GM10266 (cell line): ENCODE measurements at regions not wholly inside any gene's neighbourhood (a gene's known extent, or its start where the extent isn't known, plus 50 kb on each side); places are given as distances from the start of the nearest gene placed in this dataset.

Experiments
- DNase-seq: peaks from one replicate; pipeline ENCODE4 v3.0.0; 2012; ENCODE audit errors: extremely low spot score
- TF ChIP-seq, protein P1 (sequence below): IDR thresholded peaks from 2 replicates; pipeline ENCODE4 v1.5.1; 2012; ENCODE audit warnings: mild to moderate bottlenecking, low read depth; ENCODE audit not compliant: control insufficient read depth, insufficient read depth; ENCODE audit errors: missing control alignments

DNA sequence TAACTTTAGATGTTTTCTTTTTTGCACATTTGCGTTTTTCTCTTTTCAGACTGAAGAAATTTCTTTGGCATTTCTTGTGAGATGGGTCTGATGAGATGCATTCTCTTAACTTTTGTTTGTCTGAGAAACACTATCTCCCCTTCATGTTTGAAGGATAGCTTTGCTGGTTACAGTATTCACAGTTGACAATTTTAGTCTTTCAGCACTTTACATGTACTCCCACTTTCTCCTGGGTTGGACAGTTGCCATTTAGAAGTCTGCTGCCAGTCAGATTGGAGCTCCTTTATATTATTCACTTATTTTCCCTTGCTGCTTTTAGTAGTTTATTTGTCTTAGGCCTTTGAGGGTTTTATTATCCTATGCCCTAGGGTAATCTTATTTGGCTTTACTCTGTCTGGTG, 67.3 kb upstream of the VOPP1 start:
- DNase-seq: no peak
- TF ChIP-seq, protein P1, sequence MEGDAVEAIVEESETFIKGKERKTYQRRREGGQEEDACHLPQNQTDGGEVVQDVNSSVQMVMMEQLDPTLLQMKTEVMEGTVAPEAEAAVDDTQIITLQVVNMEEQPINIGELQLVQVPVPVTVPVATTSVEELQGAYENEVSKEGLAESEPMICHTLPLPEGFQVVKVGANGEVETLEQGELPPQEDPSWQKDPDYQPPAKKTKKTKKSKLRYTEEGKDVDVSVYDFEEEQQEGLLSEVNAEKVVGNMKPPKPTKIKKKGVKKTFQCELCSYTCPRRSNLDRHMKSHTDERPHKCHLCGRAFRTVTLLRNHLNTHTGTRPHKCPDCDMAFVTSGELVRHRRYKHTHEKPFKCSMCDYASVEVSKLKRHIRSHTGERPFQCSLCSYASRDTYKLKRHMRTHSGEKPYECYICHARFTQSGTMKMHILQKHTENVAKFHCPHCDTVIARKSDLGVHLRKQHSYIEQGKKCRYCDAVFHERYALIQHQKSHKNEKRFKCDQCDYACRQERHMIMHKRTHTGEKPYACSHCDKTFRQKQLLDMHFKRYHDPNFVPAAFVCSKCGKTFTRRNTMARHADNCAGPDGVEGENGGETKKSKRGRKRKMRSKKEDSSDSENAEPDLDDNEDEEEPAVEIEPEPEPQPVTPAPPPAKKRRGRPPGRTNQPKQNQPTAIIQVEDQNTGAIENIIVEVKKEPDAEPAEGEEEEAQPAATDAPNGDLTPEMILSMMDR: no peak

DNA sequence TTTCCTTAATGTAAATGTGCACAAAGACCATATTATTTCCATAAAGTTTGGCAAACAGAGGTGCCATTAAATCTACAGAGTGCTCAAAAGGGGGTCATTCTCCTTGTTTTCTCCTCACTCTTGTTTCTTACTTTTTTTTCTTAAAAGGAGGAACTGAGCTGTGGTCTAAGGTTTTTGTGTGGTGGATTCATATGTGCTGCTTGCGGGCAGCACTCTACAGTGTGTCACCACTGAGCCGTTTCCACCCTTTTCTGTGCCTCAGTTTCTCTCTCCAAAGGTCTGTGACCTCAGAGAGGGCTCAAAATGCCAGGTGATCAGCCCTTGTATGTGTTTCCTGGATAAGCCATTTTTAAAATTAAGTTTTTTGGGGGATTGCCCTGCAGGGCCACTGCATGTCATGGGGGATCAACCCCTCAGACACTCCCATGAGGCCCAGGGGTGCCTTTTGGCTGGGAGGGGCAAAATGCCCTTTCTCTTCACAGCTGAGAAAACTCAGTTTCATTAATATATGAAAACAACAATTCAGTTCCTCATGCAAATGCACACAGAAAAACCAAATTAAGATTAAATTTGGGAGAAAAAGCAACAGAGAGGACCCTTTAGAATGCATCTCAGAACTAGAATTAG, 56.9 kb upstream of the VOPP1 start:
- TF ChIP-seq, protein P1: no peak
- DNase-seq: no peak

GRCh38 chr7:55624813-55625212, 52.5 kb upstream of the VOPP1 start:
- DNase-seq: no peak
- TF ChIP-seq, protein P1: no peak

DNA sequence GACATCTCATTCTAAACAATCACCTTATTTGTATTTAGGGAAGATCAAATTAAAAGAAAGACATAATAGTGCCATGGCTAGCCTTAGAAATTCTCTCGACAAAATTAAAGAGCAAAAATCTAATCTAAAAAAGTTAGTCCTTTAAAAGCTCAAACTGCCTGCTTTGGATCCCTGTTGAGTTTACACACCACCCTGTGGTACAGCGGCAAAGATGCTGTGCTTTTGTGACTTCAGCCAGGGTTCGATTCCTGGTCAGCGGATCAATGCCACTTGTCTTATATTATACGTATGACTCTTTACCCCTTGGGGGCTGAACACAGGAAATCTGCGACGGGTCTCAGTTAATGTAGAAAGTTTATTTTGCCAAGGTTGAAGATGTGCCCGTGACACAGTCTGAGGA, 51.3 kb upstream of the VOPP1 start:
- TF ChIP-seq, protein P1: no peak
- no peak for DNase-seq

DNA sequence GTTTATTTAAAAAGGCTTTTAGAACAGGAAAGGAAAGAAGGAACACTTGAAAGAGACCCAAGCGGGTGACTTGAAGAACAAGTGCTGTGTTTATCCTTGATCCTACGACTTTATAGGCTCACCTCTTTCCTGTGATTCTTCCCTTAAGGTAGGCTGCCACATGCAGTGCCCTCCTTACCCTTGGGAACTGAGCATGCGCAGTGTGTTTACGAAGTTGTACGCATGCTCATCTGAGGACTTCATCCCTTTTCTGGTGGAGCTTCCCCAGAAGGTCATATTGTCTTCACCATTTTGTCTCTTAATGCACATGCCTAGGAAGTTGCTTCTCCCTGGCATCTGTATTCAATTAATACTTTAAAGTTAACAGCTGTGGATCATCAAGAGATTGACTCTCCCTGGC, 49.9 kb upstream of the VOPP1 start:
- TF ChIP-seq, protein P1: no peak
- no peak for DNase-seq
